ENCODE measurements at regions not wholly inside any gene's neighbourhood (a gene's known extent, or its start where the extent isn't known, plus 50 kb on each side); places are given as distances from the start of the nearest gene placed in this dataset.

GRCh38 chr16:17877821-17878360 is 407.1 kb upstream of the XYLT1 start:
- TF ChIP-seq POLR2AphosphoS5 (IDR thresholded peaks at IDR 0.05; ENCODE audit: low read depth, low read length), result no peak
- no peak for TF ChIP-seq REST (IDR thresholded peaks at IDR 0.05; ENCODE audit: insufficient read depth in 1 of 2, low read depth in 2 of 2, low read length in 2 of 2)
- TF ChIP-seq SIN3A (IDR thresholded peaks at IDR 0.05; ENCODE audit: borderline replicate concordance, insufficient read depth, low read length), result no peak
- TF ChIP-seq FOXP2 (optimal IDR thresholded peaks at IDR 0.05; ENCODE audit: borderline replicate concordance, extremely low read depth, extremely low read length, insufficient read depth), result no peak
- no peak for TF ChIP-seq TAF1 (IDR thresholded peaks at IDR 0.05; ENCODE audit: borderline replicate concordance, insufficient read depth, low read length)

- TF ChIP-seq POLR2AphosphoS5 (IDR thresholded peaks at IDR 0.05; ENCODE audit: low read depth, low read length) (no peak), FOXP2 (optimal IDR thresholded peaks at IDR 0.05; ENCODE audit: borderline replicate concordance, extremely low read depth, extremely low read length, insufficient read depth) (no peak), SIN3A (IDR thresholded peaks at IDR 0.05; ENCODE audit: borderline replicate concordance, insufficient read depth, low read length) (no peak), TAF1 (IDR thresholded peaks at IDR 0.05; ENCODE audit: borderline replicate concordance, insufficient read depth, low read length) (no peak), REST (IDR thresholded peaks at IDR 0.05; ENCODE audit: insufficient read depth in 1 of 2, low read depth in 2 of 2, low read length in 2 of 2) (no peak)
Measured at GRCh38 chr16:17866996-17867395, 396.2 kb upstream of the XYLT1 start.

- TF ChIP-seq POLR2AphosphoS5 (IDR thresholded peaks at IDR 0.05; ENCODE audit: low read depth, low read length), result no peak
- TF ChIP-seq TAF1 (IDR thresholded peaks at IDR 0.05; ENCODE audit: borderline replicate concordance, insufficient read depth, low read length), result no peak
Measured at GRCh38 chr16:17861981-17862479, 391.3 kb upstream of the XYLT1 start.

GRCh38 chr16:17858061-17858460 is 387.3 kb upstream of the XYLT1 start:
- TF ChIP-seq TAF1 (IDR thresholded peaks at IDR 0.05; ENCODE audit: borderline replicate concordance, insufficient read depth, low read length), result no peak
- TF ChIP-seq SIN3A (IDR thresholded peaks at IDR 0.05; ENCODE audit: borderline replicate concordance, insufficient read depth, low read length), result no peak
- no peak for TF ChIP-seq FOXP2 (optimal IDR thresholded peaks at IDR 0.05; ENCODE audit: borderline replicate concordance, extremely low read depth, extremely low read length, insufficient read depth)
- TF ChIP-seq REST (IDR thresholded peaks at IDR 0.05; ENCODE audit: insufficient read depth in 1 of 2, low read depth in 2 of 2, low read length in 2 of 2), result no peak
- TF ChIP-seq POLR2AphosphoS5 (IDR thresholded peaks at IDR 0.05; ENCODE audit: low read depth, low read length), result no peak

DNA sequence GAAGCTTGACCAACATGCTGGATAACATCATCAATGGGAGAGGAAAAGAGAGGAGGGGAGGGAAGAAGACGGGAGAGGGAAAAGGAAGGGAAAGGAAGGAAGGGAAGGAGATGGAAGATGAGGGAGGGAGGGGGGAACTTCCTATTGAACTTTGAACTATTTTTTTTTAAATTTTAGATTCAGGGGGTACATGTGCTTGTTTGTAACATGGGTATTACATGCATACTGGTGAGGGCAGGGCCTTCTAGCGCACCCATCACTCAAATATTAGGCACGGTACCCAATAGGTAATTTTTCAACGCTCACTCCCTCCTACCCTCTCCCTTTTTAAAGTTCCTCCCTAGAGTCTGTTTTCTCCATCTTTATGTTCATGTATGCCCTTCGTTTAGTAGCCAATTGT is 383.2 kb upstream of the XYLT1 start:
- TF ChIP-seq SIN3A (IDR thresholded peaks at IDR 0.05; ENCODE audit: borderline replicate concordance, insufficient read depth, low read length) (no peak), POLR2AphosphoS5 (IDR thresholded peaks at IDR 0.05; ENCODE audit: low read depth, low read length) (no peak), FOXP2 (optimal IDR thresholded peaks at IDR 0.05; ENCODE audit: borderline replicate concordance, extremely low read depth, extremely low read length, insufficient read depth) (no peak), REST (IDR thresholded peaks at IDR 0.05; ENCODE audit: insufficient read depth in 1 of 2, low read depth in 2 of 2, low read length in 2 of 2) (no peak), TAF1 (IDR thresholded peaks at IDR 0.05; ENCODE audit: borderline replicate concordance, insufficient read depth, low read length) (no peak)
